ENCODE measurements at regions not wholly inside any gene's neighbourhood (a gene's known extent, or its start where the extent isn't known, plus 50 kb on each side); places are given as distances from the start of the nearest gene placed in this dataset.
A peak's percentile ranks its signal among the peaks of the same experiment; 100 is the strongest.
"Not testable (repeated sequence)": the region's sequence is repeated elsewhere in the genome, so short reads cannot be mapped to it uniquely, and the experiment has no call there.

GRCh38 chr5:107068782-107069181 lies 602.0 kb downstream of the EFNA5 start:
- no peak for DNase-seq (ENCODE audit: low spot score)

- peak; percentile 54 for DNase-seq (ENCODE audit: low spot score)
Measured at GRCh38 chr5:107067395-107067794, 603.3 kb downstream of the EFNA5 start.

GRCh38 chr5:107063511-107063910 lies 607.2 kb downstream of the EFNA5 start:
- DNase-seq (ENCODE audit: low spot score): no peak

GRCh38 chr5:107058803-107059202 lies 611.9 kb downstream of the EFNA5 start:
- DNase-seq (ENCODE audit: low spot score): no peak

- DNase-seq (ENCODE audit: low spot score): no peak
Measured at GRCh38 chr5:107058235-107058634, 612.5 kb downstream of the EFNA5 start.

GRCh38 chr5:107056278-107056677 lies 614.5 kb downstream of the EFNA5 start:
- DNase-seq (ENCODE audit: low spot score): peak; percentile 6

- no peak for DNase-seq (ENCODE audit: low spot score)
Measured at GRCh38 chr5:107047048-107047447, 623.7 kb downstream of the EFNA5 start.

GRCh38 chr5:107043665-107044064 lies 627.1 kb downstream of the EFNA5 start:
- no peak for DNase-seq (ENCODE audit: low spot score)

- DNase-seq (ENCODE audit: low spot score): no peak
Measured at GRCh38 chr5:107040907-107041306, 629.8 kb downstream of the EFNA5 start.

- no peak for DNase-seq (ENCODE audit: low spot score)
Measured at GRCh38 chr5:107032629-107033028, 638.1 kb downstream of the EFNA5 start.

- no peak for DNase-seq (ENCODE audit: low spot score)
Measured at GRCh38 chr5:107028938-107029337, 641.8 kb downstream of the EFNA5 start.

GRCh38 chr5:107025712-107026497 lies 644.8 kb downstream of the EFNA5 start:
- no peak for DNase-seq (ENCODE audit: low spot score)

- no peak for DNase-seq (ENCODE audit: low spot score)
Measured at GRCh38 chr5:107023732-107024131, 647.0 kb downstream of the EFNA5 start.

- no peak for DNase-seq (ENCODE audit: low spot score)
Measured at GRCh38 chr5:107021575-107021974, 649.2 kb downstream of the EFNA5 start.

- DNase-seq (ENCODE audit: low spot score): no peak
Measured at GRCh38 chr5:107020626-107021025, 650.1 kb downstream of the EFNA5 start.

- DNase-seq (ENCODE audit: low spot score): no peak
Measured at GRCh38 chr5:107017616-107018015, 653.1 kb downstream of the EFNA5 start.

- no peak for DNase-seq (ENCODE audit: low spot score)
Measured at GRCh38 chr5:107012371-107012770, 658.4 kb downstream of the EFNA5 start.

- no peak for DNase-seq (ENCODE audit: low spot score)
Measured at GRCh38 chr5:107011605-107012004, 659.1 kb downstream of the EFNA5 start.

GRCh38 chr5:107010060-107010459 lies 660.7 kb downstream of the EFNA5 start:
- no peak for DNase-seq (ENCODE audit: low spot score)

- DNase-seq (ENCODE audit: low spot score): no peak
Measured at GRCh38 chr5:107005653-107006052, 665.1 kb downstream of the EFNA5 start.

GRCh38 chr5:107005161-107005560 lies 665.6 kb downstream of the EFNA5 start:
- no peak for DNase-seq (ENCODE audit: low spot score)

- no peak for DNase-seq (ENCODE audit: low spot score)
Measured at GRCh38 chr5:107002115-107002514, 668.6 kb downstream of the EFNA5 start.

GRCh38 chr5:106999506-106999905 lies 671.2 kb downstream of the EFNA5 start:
- DNase-seq (ENCODE audit: low spot score): not testable (repeated sequence)

- DNase-seq (ENCODE audit: low spot score): no peak
Measured at GRCh38 chr5:106986006-106986405, 684.7 kb downstream of the EFNA5 start.

Measured in pons (tissue), 1 donor.